GM23248 (cell line): ENCODE measurements at regions not wholly inside any gene's neighbourhood (a gene's known extent, or its start where the extent isn't known, plus 50 kb on each side); places are given as distances from the start of the nearest gene placed in this dataset.

Experiments used
- DNase-seq: peaks from one replicate; pipeline ENCODE4 v3.0.0-alpha.2; 2015
- H2AFZ ChIP-seq: fragments of 200-600 bp; sonication (generic); 2 replicates; pipeline ENCODE4 v1.6.1; 2016; ENCODE audit warnings: antibody characterized with exemption
- H3F3A ChIP-seq: fragments of 200-600 bp; sonication (generic); 2 replicates; pipeline ENCODE4 v1.6.1; 2016; ENCODE audit warnings: mild to moderate bottlenecking, antibody characterized with exemption, mixed run types; ENCODE audit not compliant: insufficient read depth
- H3K27ac ChIP-seq: fragments of 200-600 bp; sonication (generic); 2 replicates; pipeline ENCODE4 v1.5.1; 2016; ENCODE audit warnings: mild to moderate bottlenecking
- H3K27me3 ChIP-seq: fragments of 200-600 bp; sonication (generic); replicated peaks from 2 replicates; pipeline ENCODE4 v1.6.1; 2016; ENCODE audit warnings: mild to moderate bottlenecking; ENCODE audit not compliant: insufficient read depth
- H3K36me3 ChIP-seq: fragments of 200-600 bp; sonication (generic); 2 replicates; pipeline ENCODE4 v1.6.1; 2016; ENCODE audit warnings: low read depth, mild to moderate bottlenecking
- H3K4me1 ChIP-seq: fragments of 200-600 bp; sonication (generic); 2 replicates; pipeline ENCODE4 v1.6.1; 2016; ENCODE audit warnings: mild to moderate bottlenecking; ENCODE audit not compliant: insufficient read depth
- H3K4me2 ChIP-seq: fragments of 200-600 bp; sonication (generic); one replicate; pipeline ENCODE4 v1.6.1; 2016; ENCODE audit warnings: mild to moderate bottlenecking; ENCODE audit not compliant: unreplicated experiment
- H3K4me3 ChIP-seq: fragments of 200-600 bp; sonication (generic); 2 replicates; pipeline ENCODE4 v1.5.1; 2016; ENCODE audit warnings: mild to moderate bottlenecking
- H3K79me2 ChIP-seq: fragments of 200-600 bp; sonication (generic); 2 replicates; pipeline ENCODE4 v1.6.1; 2016; ENCODE audit warnings: mild to moderate bottlenecking; ENCODE audit not compliant: insufficient read depth
- H3K9ac ChIP-seq: fragments of 200-600 bp; sonication (generic); 2 replicates; pipeline ENCODE4 v1.6.1; 2016; ENCODE audit warnings: mild to moderate bottlenecking
- H3K9me2 ChIP-seq: fragments of 200-600 bp; sonication (generic); 2 replicates; pipeline ENCODE4 v1.6.1; 2016; ENCODE audit warnings: mixed run types, mild to moderate bottlenecking, moderate library complexity; ENCODE audit not compliant: insufficient read depth
- H3K9me3 ChIP-seq: fragments of 200-600 bp; sonication (generic); one replicate; pipeline ENCODE4 v1.6.1; 2017; ENCODE audit warnings: low read depth
- H4K20me1 ChIP-seq: fragments of 200-600 bp; sonication (generic); 2 replicates; pipeline ENCODE4 v1.6.0; 2016; ENCODE audit not compliant: insufficient read depth
- EZH2 ChIP-seq: fragments of 200-600 bp; sonication (generic); IDR thresholded peaks from 2 replicates; pipeline ENCODE4 v1.6.1; 2018; ENCODE audit warnings: antibody characterized with exemption, mild to moderate bottlenecking; ENCODE audit not compliant: insufficient read depth, poor library complexity, severe bottlenecking
- EZH2phosphoT487 ChIP-seq: fragments of 200-600 bp; sonication (generic); IDR thresholded peaks from 2 replicates; pipeline ENCODE4 v1.6.1; 2018; ENCODE audit warnings: antibody characterized with exemption, moderate library complexity, mild to moderate bottlenecking, low read depth; ENCODE audit not compliant: insufficient read depth
- WGBS, 2 experiments: methylation state at CpG; one replicate each; pipeline ENCODE4 v1.1.6; 2015 to 2017; ENCODE audit warnings: low lambda C conversion rate in 2 of 2, low coverage in 1 of 2; ENCODE audit errors: missing lambda C conversion rate in 2 of 2; 5-methylcytosine and 5-hydroxymethylcytosine counted together
- in situ Hi-C: fragments of 300-500 bp; cut with MboI; formaldehyde crosslinking; loops from 2 replicates; pipeline ENCODE4 v1.15.0; 2020

DNA sequence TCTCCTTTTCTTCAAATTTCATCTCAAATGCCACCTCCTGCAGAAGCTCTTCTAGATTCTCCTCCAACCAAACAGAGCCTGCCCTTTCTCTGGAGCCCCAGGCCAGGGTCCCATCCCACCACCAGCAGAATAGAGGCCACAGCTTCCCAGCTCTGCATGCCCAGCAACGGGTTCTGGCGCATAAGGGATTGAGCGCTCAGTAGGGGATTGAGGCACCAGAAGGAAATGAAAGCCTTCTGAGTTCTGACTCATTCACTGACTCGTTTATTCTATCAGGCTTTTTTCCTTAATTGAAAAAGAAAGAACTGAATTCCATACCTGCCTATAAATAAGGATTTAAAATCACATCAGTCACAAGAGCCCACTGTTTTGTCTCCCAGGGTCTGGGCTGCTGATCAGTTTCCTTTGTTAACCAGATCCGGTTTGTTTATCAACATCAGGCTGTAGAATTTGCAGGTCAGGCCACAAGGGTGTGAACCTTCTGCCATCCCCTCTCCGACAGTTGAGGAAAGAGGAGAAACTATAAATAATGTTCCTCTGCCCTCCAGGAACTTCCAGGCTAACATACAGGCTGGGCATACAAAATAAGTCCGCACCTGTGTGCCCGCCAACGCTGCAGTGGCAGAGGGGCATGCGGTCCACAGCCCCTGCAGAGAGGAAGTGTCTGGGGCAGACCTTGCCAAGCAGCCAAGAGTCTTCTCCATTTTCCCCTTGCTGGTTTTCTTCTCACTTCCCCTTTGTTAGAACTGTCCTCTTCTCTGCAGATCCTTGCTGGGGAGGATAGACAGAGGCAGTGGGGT, 63.5 kb upstream of the PRDM11 start:
- Histone ChIP-seq H3K27ac (no peak overlapping the region), H3K9ac (no peak overlapping the region)
- in situ Hi-C loops = no loop called here

DNA sequence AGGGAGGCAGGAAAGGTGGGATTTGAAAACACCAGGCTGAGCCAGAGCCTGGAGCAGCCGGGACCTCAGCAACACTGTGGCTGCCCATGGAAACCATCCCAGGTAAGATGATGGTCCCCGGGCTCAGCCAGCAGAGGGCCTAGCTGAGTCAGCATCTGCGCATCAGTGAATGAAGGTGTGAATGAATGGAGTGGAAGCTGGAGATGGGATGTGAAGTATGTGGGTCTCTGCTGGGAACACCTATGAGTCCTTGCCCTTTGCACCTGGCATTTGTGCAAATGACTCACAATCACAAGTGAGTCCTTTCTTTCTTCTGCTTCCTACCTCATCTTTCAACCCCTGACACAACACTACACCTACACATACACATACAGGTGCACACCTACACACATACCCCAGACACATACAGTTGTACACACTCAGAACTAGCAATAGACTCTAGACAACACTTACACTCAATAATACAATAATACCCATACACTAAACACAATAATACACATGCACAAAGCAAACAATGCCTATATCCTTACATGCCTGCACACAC, 62.8 kb upstream of the PRDM11 start:
- Histone ChIP-seq H3K9me2 (no peaks in the 10 kb centered on the region), H3K79me2 (no peaks in the 10 kb centered on the region), H3F3A (no peaks in the 10 kb centered on the region), H3K4me1 (peaks cover 20% of the 10 kb centered on the region), H3K9ac (no peak overlapping the region), H3K36me3 (no peaks in the 10 kb centered on the region), H3K4me3 (no peak overlapping the region), H2AFZ (no peak overlapping the region), H4K20me1 (no peaks in the 10 kb centered on the region), H3K27me3 (no peaks in the 10 kb centered on the region; the same call in 1 of the 2 replicates), H3K27ac (no peak overlapping the region), H3K4me2 (no peak overlapping the region), H3K9me3 (no peaks in the 10 kb centered on the region)
- no peak for DNase-seq
- TF ChIP-seq EZH2 (no peak), EZH2phosphoT487 (no peak)
- WGBS, 2 experiments = 38 to 43% methylated on average over 3 of the region's 3 CpGs
- in situ Hi-C loops = no loop called here

More for the DNA sequence above, 63.5 kb upstream of the PRDM11 start:
- no peaks in the 10 kb centered on the region for H3K79me2 ChIP-seq
- no peaks in the 10 kb centered on the region for H3K36me3 ChIP-seq
- H3F3A ChIP-seq = no peaks in the 10 kb centered on the region
- peaks cover 14% of the 10 kb centered on the region; the same call in 1 of the 2 replicates for H3K4me1 ChIP-seq
- H3K27me3 ChIP-seq = no peaks in the 10 kb centered on the region; the same call in 1 of the 2 replicates
- no peaks in the 10 kb centered on the region for H3K9me2 ChIP-seq
- no peak overlapping the region for H3K4me2 ChIP-seq
- no peak overlapping the region for H3K4me3 ChIP-seq
- H2AFZ ChIP-seq = no peak overlapping the region
- DNase-seq = no peak
- H4K20me1 ChIP-seq = no peaks in the 10 kb centered on the region
- WGBS, 2 experiments = 75% methylated on average over 10 of the region's 10 CpGs
- TF ChIP-seq EZH2 (no peak), EZH2phosphoT487 (no peak)
- no peaks in the 10 kb centered on the region for H3K9me3 ChIP-seq

DNA sequence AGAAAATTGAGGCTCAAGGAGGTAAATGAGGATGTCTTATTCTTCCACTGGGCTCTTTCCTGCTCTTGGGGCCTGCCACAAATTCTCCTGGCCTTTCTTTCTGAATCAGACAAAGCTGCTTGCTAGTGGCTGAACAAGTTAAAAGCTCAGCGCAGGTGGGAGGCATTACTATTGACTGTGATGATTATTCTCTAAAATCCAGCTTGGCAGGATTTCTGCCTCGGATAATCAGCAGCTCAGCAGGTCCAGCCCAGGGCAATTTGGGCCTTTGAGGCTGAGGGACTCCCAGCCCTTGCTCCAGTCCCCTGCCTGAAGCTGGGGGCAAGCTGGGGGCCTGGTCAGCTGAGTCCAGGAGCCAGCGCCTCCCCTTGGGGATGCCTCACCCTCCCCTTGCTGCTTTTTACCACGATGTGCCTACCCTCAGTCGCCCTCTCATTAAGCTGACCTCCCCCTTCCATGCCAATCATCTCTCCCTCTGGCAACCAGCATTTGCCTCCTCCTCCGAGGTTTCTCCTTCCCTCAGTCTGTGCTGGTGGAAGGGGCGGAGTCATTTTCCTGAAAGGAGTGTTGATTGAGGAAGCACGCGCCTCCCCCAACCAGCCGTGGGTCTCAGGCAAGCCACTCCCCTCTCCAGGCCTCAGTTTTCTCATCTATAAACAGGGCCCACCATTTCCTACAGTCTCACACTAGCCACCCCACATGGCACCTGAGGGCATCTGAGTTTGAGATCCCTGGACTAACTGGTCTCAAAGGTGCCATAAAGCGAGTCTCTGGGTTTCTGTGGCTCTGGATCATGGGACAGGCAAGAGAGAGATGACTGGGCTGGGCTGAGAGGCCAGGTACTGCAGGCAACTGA, 60.6 kb upstream of the PRDM11 start:
- no peaks in the 10 kb centered on the region for H4K20me1 ChIP-seq
- no peak overlapping the region for H3K27ac ChIP-seq
- no peak overlapping the region for H2AFZ ChIP-seq
- no peak overlapping the region for H3K9ac ChIP-seq
- DNase-seq = no peak
- WGBS, 2 experiments = 74 to 80% methylated on average over 11 of the region's 11 CpGs
- H3F3A ChIP-seq = peaks cover 10% of the 10 kb centered on the region
- in situ Hi-C loops = no loop called here
- H3K79me2 ChIP-seq = no peaks in the 10 kb centered on the region
- no peaks in the 10 kb centered on the region; the same call in 1 of the 2 replicates for H3K27me3 ChIP-seq
- no peak overlapping the region for H3K4me2 ChIP-seq
- H3K9me3 ChIP-seq = no peaks in the 10 kb centered on the region
- H3K4me1 ChIP-seq = peaks cover 33% of the 10 kb centered on the region
- H3K9me2 ChIP-seq = no peaks in the 10 kb centered on the region
- TF ChIP-seq EZH2 (no peak), EZH2phosphoT487 (no peak)
- no peak overlapping the region for H3K4me3 ChIP-seq
- no peaks in the 10 kb centered on the region for H3K36me3 ChIP-seq

DNA sequence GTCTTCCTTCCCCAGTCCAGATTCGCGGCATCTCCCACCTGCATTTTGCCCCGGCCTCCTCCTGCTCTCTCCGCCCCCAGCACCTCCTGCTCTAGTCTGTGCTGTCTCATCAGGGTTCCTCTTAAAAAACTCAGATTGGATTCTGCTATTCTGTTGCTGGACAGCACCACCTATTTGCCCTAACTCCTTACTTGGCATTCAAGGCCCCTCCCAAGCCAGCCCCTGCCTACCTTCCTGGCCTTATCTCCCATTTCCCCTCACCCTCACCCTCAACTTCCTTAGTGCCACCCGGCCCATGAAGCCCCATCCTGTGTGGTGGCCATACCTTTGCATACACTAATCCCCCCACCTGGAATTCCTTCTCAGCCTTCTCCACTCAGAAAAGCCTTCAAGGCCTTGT, 59.9 kb upstream of the PRDM11 start:
- Histone ChIP-seq H3K79me2 (no peaks in the 10 kb centered on the region), H3K4me1 (peaks cover 33% of the 10 kb centered on the region), H3K4me2 (no peak overlapping the region), H3K9me2 (no peaks in the 10 kb centered on the region), H3F3A (peaks cover 17% of the 10 kb centered on the region), H3K27ac (no peak overlapping the region), H3K36me3 (no peaks in the 10 kb centered on the region), H3K4me3 (no peak overlapping the region), H3K9ac (no peak overlapping the region), H2AFZ (no peak overlapping the region), H3K9me3 (no peaks in the 10 kb centered on the region), H3K27me3 (no peaks in the 10 kb centered on the region), H4K20me1 (no peaks in the 10 kb centered on the region)
- in situ Hi-C loops = no loop called here
- 94 to 98% methylated on average over 5 of the region's 5 CpGs for whole genome bisulfite sequencing, 2 experiments
- no peak for DNase-seq
- no peak for TF ChIP-seq EZH2
- TF ChIP-seq EZH2phosphoT487 = no peak
